Duodenal mucosa (tissue), 2 donors: ENCODE measurements at regions not wholly inside any gene's neighbourhood (a gene's known extent, or its start where the extent isn't known, plus 50 kb on each side); places are given as distances from the start of the nearest gene placed in this dataset.

ENCODE experiments used
- H3K27ac ChIP-seq: one replicate; pipeline ENCODE4 v1.7.0; 2013; ENCODE audit warnings: low read depth, low read length
- H3K27me3 ChIP-seq, 2 donors: one replicate each; pipeline ENCODE4 v1.7.0; 2013; ENCODE audit warnings: low read length in 2 of 2, control low read depth in 1 of 2; ENCODE audit not compliant: insufficient read depth in 2 of 2, control insufficient read depth in 1 of 2
- H3K36me3 ChIP-seq, 2 donors: one replicate each; pipeline ENCODE4 v1.7.0; 2013; ENCODE audit warnings: low read length in 2 of 2, control low read depth in 1 of 2; ENCODE audit not compliant: insufficient read depth in 2 of 2, control insufficient read depth in 1 of 2
- H3K4me1 ChIP-seq, 2 donors: one replicate each; pipeline ENCODE4 v1.7.0; 2013; ENCODE audit warnings: low read length in 2 of 2, control low read depth in 1 of 2; ENCODE audit not compliant: insufficient read depth in 2 of 2, control insufficient read depth in 1 of 2
- H3K4me3 ChIP-seq, 2 donors: one replicate each; pipeline ENCODE4 v1.7.0; 2013; ENCODE audit warnings: low read length in 2 of 2, low read depth in 1 of 2
- H3K9ac ChIP-seq, 2 donors: one replicate each; pipeline ENCODE4 v1.7.0; 2013; ENCODE audit warnings: low read length in 2 of 2, low read depth in 1 of 2
- H3K9me3 ChIP-seq, 2 donors: one replicate each; pipeline ENCODE4 v1.7.0; 2013; ENCODE audit warnings: low read length in 2 of 2, control low read depth in 1 of 2; ENCODE audit not compliant: control insufficient read depth in 1 of 2

GRCh38 chr1:98314601-98315000 lies 346.9 kb upstream of the SNX7 start:
- Histone ChIP-seq H3K27me3 (no peaks in the 10 kb centered on the region), H3K9me3 (no peaks in the 10 kb centered on the region), H3K9ac (no peak overlapping the region), H3K4me1 (peaks cover 3 to 11% of the 10 kb centered on the region in 2 donors), H3K4me3 (no peak overlapping the region), H3K36me3 (no peaks in the 10 kb centered on the region), H3K27ac (no peak overlapping the region)

GRCh38 chr1:98306517-98307089 lies 354.9 kb upstream of the SNX7 start:
- Histone ChIP-seq H3K9ac (no peak overlapping the region), H3K36me3 (no peaks in the 10 kb centered on the region), H3K27ac (no peak overlapping the region), H3K9me3 (no peaks in the 10 kb centered on the region), H3K4me3 (no peak overlapping the region), H3K4me1 (no peaks in the 10 kb centered on the region), H3K27me3 (no peaks in the 10 kb centered on the region)

- Histone ChIP-seq H3K27ac (no peak overlapping the region), H3K27me3 (no peaks in the 10 kb centered on the region), H3K9me3 (no peaks in the 10 kb centered on the region), H3K36me3 (no peaks in the 10 kb centered on the region), H3K9ac (no peak overlapping the region), H3K4me1 (no peaks in the 10 kb centered on the region), H3K4me3 (no peak overlapping the region)
Measured at GRCh38 chr1:98305362-98305761, 356.2 kb upstream of the SNX7 start.

- H3K4me3 ChIP-seq, result no peak overlapping the region
- H3K9me3 ChIP-seq, result no peaks in the 10 kb centered on the region
- no peaks in the 10 kb centered on the region for H3K27me3 ChIP-seq
Measured at GRCh38 chr1:98304888-98305287, 356.6 kb upstream of the SNX7 start.

GRCh38 chr1:98299861-98300260 lies 361.7 kb upstream of the SNX7 start:
- H3K36me3 ChIP-seq, result no peaks in the 10 kb centered on the region
- no peak overlapping the region for H3K27ac ChIP-seq
- no peaks in the 10 kb centered on the region for H3K27me3 ChIP-seq
- H3K4me3 ChIP-seq, result no peak overlapping the region
- H3K9ac ChIP-seq, result no peak overlapping the region
- H3K4me1 ChIP-seq, result no peaks in the 10 kb centered on the region
- no peaks in the 10 kb centered on the region for H3K9me3 ChIP-seq

More at GRCh38 chr1:98304888-98305287, 356.6 kb upstream of the SNX7 start:
- H3K27ac ChIP-seq, result no peak overlapping the region
- no peaks in the 10 kb centered on the region for H3K4me1 ChIP-seq
- no peaks in the 10 kb centered on the region for H3K36me3 ChIP-seq
- H3K9ac ChIP-seq, result no peak overlapping the region

- no peak overlapping the region for H3K27ac ChIP-seq
Measured at GRCh38 chr1:98299313-98299712, 362.2 kb upstream of the SNX7 start.

GRCh38 chr1:98298319-98298718 lies 363.2 kb upstream of the SNX7 start:
- H3K36me3 ChIP-seq, result no peaks in the 10 kb centered on the region
- H3K27ac ChIP-seq, result no peak overlapping the region
- H3K9ac ChIP-seq, result no peak overlapping the region
- no peak overlapping the region for H3K4me3 ChIP-seq
- no peaks in the 10 kb centered on the region for H3K4me1 ChIP-seq
- H3K9me3 ChIP-seq, result no peaks in the 10 kb centered on the region
- no peaks in the 10 kb centered on the region for H3K27me3 ChIP-seq

More at GRCh38 chr1:98299313-98299712, 362.2 kb upstream of the SNX7 start:
- Histone ChIP-seq H3K27me3 (no peaks in the 10 kb centered on the region), H3K36me3 (no peaks in the 10 kb centered on the region), H3K9ac (no peak overlapping the region), H3K4me3 (no peak overlapping the region), H3K9me3 (no peaks in the 10 kb centered on the region), H3K4me1 (no peaks in the 10 kb centered on the region)

GRCh38 chr1:98296681-98297080 lies 364.8 kb upstream of the SNX7 start:
- Histone ChIP-seq H3K4me1 (no peaks in the 10 kb centered on the region), H3K4me3 (no peak overlapping the region), H3K9ac (no peak overlapping the region)

GRCh38 chr1:98294127-98294526 lies 367.4 kb upstream of the SNX7 start:
- no peak overlapping the region for H3K4me3 ChIP-seq
- no peaks in the 10 kb centered on the region for H3K36me3 ChIP-seq
- H3K9ac ChIP-seq, result no peak overlapping the region
- H3K27me3 ChIP-seq, result no peaks in the 10 kb centered on the region
- no peak overlapping the region for H3K27ac ChIP-seq
- no peaks in the 10 kb centered on the region for H3K9me3 ChIP-seq
- no peaks in the 10 kb centered on the region for H3K4me1 ChIP-seq

More at GRCh38 chr1:98296681-98297080, 364.8 kb upstream of the SNX7 start:
- Histone ChIP-seq H3K27ac (no peak overlapping the region), H3K27me3 (no peaks in the 10 kb centered on the region), H3K9me3 (no peaks in the 10 kb centered on the region), H3K36me3 (no peaks in the 10 kb centered on the region)

GRCh38 chr1:98292994-98293393 lies 368.5 kb upstream of the SNX7 start:
- Histone ChIP-seq H3K27ac (no peak overlapping the region), H3K36me3 (no peaks in the 10 kb centered on the region), H3K9me3 (no peaks in the 10 kb centered on the region), H3K4me3 (no peak overlapping the region), H3K4me1 (no peaks in the 10 kb centered on the region), H3K9ac (no peak overlapping the region), H3K27me3 (no peaks in the 10 kb centered on the region)

GRCh38 chr1:98289311-98289710 lies 368.5 kb upstream of the DPYD start:
- Histone ChIP-seq H3K9ac (no peak overlapping the region), H3K4me1 (no peaks in the 10 kb centered on the region), H3K36me3 (no peaks in the 10 kb centered on the region), H3K4me3 (no peak overlapping the region), H3K27ac (no peak overlapping the region), H3K27me3 (no peaks in the 10 kb centered on the region), H3K9me3 (no peaks in the 10 kb centered on the region)
